Body of pancreas (tissue), 4 donors: ENCODE measurements at regions not wholly inside any gene's neighbourhood (a gene's known extent, or its start where the extent isn't known, plus 50 kb on each side); places are given as distances from the start of the nearest gene placed in this dataset.

Experiments used
- ATAC-seq: fragments of 150-250 bp; one replicate; pipeline ENCODE4 v1.9.1; 2016
- DNase-seq, 4 donors: peaks; one replicate each; pipeline ENCODE4 v3.0.0-alpha.2; 2019
- H3K27ac ChIP-seq, 4 donors: fragments of 200-600 bp; sonication (generic); 1 replicate in 3 of 4; 2 replicates in 1 of 4; pipeline versions ENCODE4 v1.5.1 to v1.6.1; 2016 to 2019; ENCODE audit warnings: mild to moderate bottlenecking in 1 of 4, mixed read lengths in 1 of 4, moderate library complexity in 1 of 4
- H3K27me3 ChIP-seq, 2 donors: fragments of 200-600 bp; sonication (generic); one replicate each; pipeline ENCODE4 v1.6.0; 2016; ENCODE audit warnings: mild to moderate bottlenecking in 1 of 2
- H3K36me3 ChIP-seq, 2 donors: fragments of 200-600 bp; sonication (generic); replicated peaks in 1 of 2; 2 replicates each; pipeline ENCODE4 v1.5.1; 2016; ENCODE audit warnings: low read depth in 2 of 2; ENCODE audit not compliant: insufficient read depth in 1 of 2
- H3K4me1 ChIP-seq: fragments of 200-600 bp; sonication (generic); one replicate; pipeline ENCODE4 v1.6.0; 2016
- H3K4me3 ChIP-seq, 2 donors: fragments of 200-600 bp; sonication (generic); 1 replicate in 1 of 2; 2 replicates in 1 of 2; pipeline ENCODE4 v1.5.1; 2016 to 2019
- H3K9me3 ChIP-seq, 3 donors: fragments of 200-600 bp; sonication (generic); 1 replicate in 2 of 3; 2 replicates in 1 of 3; pipeline ENCODE4 v1.5.1; 2016
- CTCF ChIP-seq, 7 experiments: fragments of 450-650 bp in 4 of 7; fragments of 200-600 bp in 3 of 7; sonication (generic) in 3 of 7; IDR thresholded peaks; one replicate each; pipeline ENCODE4 v1.5.1; 2016 to 2019; ENCODE audit warnings: antibody characterized with exemption in 7 of 7
- POLR2A ChIP-seq, 3 donors: fragments of 450-650 bp; IDR thresholded peaks; one replicate each; pipeline ENCODE4 v1.6.1; 2016; ENCODE audit warnings: antibody characterized with exemption in 3 of 3, mild to moderate bottlenecking in 2 of 3
- WGBS, 2 donors: methylation state at CpG; one replicate each; pipeline ENCODE4 v1.1.5; 2017; 5-methylcytosine and 5-hydroxymethylcytosine counted together
- intact Hi-C: fragments of 100-400 bp; cut with DNase I; formaldehyde crosslinking; loops from one replicate; pipeline ENCODE4 v1.15.1; 2023

DNA sequence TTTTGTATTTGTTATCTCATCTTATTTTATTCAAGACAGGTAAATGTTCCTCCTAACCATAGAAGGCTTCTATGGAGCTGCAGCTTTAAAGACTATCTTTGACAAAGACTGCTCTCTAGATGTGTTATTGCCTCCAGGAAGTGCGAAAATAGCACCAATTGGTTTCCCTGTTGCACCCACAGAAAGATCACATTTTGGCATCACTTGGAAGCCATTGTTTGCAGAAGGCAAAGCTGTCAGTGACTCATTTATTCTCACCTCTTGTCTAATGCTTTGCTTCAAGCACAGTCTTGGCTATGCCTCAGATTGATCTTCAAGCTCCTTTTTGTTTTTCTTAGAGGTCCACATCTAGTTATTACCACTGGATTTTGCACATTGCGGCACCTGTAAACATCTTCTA, 150.3 kb downstream of the PCDH7 start:
- no peak for ATAC-seq
- H3K4me1 ChIP-seq, result no peaks in the 10 kb centered on the region
- no peak overlapping the region for H3K4me3 ChIP-seq
- H3K27ac ChIP-seq, result no peak overlapping the region
- H3K36me3 ChIP-seq, result no peaks in the 10 kb centered on the region
- 60 to 75% methylated on average over 2 of the region's 2 CpGs for WGBS, 2 donors
- H3K27me3 ChIP-seq, result no peaks in the 10 kb centered on the region
- no peaks in the 10 kb centered on the region for H3K9me3 ChIP-seq
- no peak for DNase-seq
- intact Hi-C loops, result no loop called here
- TF ChIP-seq POLR2A (IDR thresholded peaks at IDR 0.05) (no peak), CTCF (IDR thresholded peaks at IDR 0.05) (no peak)

DNA sequence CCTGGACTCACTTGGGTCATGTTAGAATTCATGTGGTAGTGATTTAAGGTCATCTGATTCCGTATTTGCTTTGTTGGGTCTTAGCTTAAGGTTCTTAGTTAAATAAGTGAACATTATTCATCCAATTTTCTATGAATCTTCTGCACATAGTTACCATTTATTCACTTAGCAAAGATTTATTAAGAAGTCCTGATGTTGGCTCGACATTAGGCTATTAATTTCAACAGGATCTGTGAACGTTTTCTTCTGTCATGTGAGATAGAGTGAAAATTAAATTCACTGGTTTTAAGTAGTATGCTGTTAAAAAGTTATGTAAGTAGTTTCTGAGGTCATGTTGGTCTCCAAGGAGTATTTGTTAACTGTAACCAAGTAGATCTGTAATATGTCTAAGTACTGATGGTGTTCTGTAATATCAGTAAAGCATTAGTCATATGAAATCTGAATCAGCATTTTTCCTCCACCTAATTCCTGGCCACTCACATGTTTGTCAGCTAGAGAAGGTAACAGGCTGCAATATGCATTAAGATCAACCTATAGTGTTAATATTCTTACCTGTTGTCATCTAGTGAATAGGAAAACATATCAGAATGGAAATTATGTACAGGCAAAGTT, 155.6 kb downstream of the PCDH7 start:
- intact Hi-C loops, result no loop called here
- H3K36me3 ChIP-seq, result no peaks in the 10 kb centered on the region
- no peak overlapping the region for H3K4me3 ChIP-seq
- no peaks in the 10 kb centered on the region for H3K4me1 ChIP-seq
- ATAC-seq (no peak), DNase-seq (no peak)
- WGBS, 2 donors, result 20 to 27% methylated on average over 3 of the region's 3 CpGs
- H3K9me3 ChIP-seq, result no peaks in the 10 kb centered on the region
- no peak for TF ChIP-seq POLR2A (IDR thresholded peaks at IDR 0.05)
- no peak for TF ChIP-seq CTCF (IDR thresholded peaks at IDR 0.05)
- no peaks in the 10 kb centered on the region for H3K27me3 ChIP-seq
- no peak overlapping the region for H3K27ac ChIP-seq

- Histone ChIP-seq H3K4me3 (no peak overlapping the region), H3K36me3 (no peaks in the 10 kb centered on the region), H3K27ac (no peak overlapping the region), H3K4me1 (no peaks in the 10 kb centered on the region), H3K27me3 (no peaks in the 10 kb centered on the region), H3K9me3 (no peaks in the 10 kb centered on the region)
- DNase-seq (no peak), ATAC-seq (no peak)
- TF ChIP-seq CTCF (IDR thresholded peaks at IDR 0.05) (no peak), POLR2A (IDR thresholded peaks at IDR 0.05) (no peak)
- intact Hi-C loops, result no loop called here
Observed at GRCh38 chr4:30879855-30880598, 159.9 kb downstream of the PCDH7 start.

DNA sequence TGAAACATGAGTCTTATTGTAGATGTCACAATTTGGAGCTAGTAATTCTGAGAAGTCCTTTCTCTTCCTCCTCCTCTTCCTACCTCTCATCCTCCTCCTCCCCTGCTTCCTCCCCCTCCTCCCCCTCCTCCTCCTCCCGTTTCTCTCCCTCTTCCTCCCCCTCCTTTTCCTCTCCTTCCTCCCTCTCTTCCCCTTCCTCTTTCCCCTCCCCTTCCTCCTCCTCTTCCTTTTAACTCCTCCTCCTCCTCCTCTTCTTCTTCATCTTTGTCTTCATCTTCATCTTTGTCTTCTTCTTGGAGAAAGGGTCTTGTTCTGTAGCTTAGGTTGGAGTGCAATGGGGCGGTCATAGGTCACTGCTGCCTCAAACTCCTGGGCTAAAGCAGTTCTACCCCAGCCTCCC, 161.8 kb downstream of the PCDH7 start:
- Histone ChIP-seq H3K9me3 (no peaks in the 10 kb centered on the region), H3K4me3 (no peak overlapping the region), H3K36me3 (no peaks in the 10 kb centered on the region), H3K4me1 (no peaks in the 10 kb centered on the region), H3K27ac (no peak overlapping the region), H3K27me3 (no peaks in the 10 kb centered on the region)
- intact Hi-C loops, result no loop called here
- 35 to 38% methylated on average over 2 of the region's 2 CpGs for WGBS, 2 donors
- ATAC-seq (no peak), DNase-seq (no peak)
- TF ChIP-seq POLR2A (IDR thresholded peaks at IDR 0.05), result no peak
- TF ChIP-seq CTCF (IDR thresholded peaks at IDR 0.05), result no peak

- H3K9me3 ChIP-seq, result no peaks in the 10 kb centered on the region
- H3K36me3 ChIP-seq, result no peaks in the 10 kb centered on the region
- no peak for ATAC-seq
- intact Hi-C loops, result no loop called here
- DNase-seq, result no peak
- no peaks in the 10 kb centered on the region for H3K4me1 ChIP-seq
- H3K27me3 ChIP-seq, result no peaks in the 10 kb centered on the region
- no peak overlapping the region for H3K4me3 ChIP-seq
- TF ChIP-seq POLR2A (IDR thresholded peaks at IDR 0.05) (no peak), CTCF (IDR thresholded peaks at IDR 0.05) (no peak)
- no peak overlapping the region for H3K27ac ChIP-seq
- 58 to 68% methylated on average over 1 of the region's 1 CpG for WGBS, 2 donors
Observed at GRCh38 chr4:30882443-30882842, 162.3 kb downstream of the PCDH7 start.
